ENCODE measurements at regions not wholly inside any gene's neighbourhood (a gene's known extent, or its start where the extent isn't known, plus 50 kb on each side); places are given as distances from the start of the nearest gene placed in this dataset.

- Mint-ChIP-seq H3K4me1 (ENCODE audit: low read depth in 2 of 2) (no peaks in the 10 kb centered on the region), H3K27ac (no peak overlapping the region)
- ATAC-seq (replicated peaks), result no peak
These were observed 94.7 kb downstream of the ENGASE start for GRCh38 chr17:79169366-79169765.

GRCh38 chr17:79168486-79169055 is 93.9 kb downstream of the ENGASE start:
- no peaks in the 10 kb centered on the region for H3K36me3 Mint-ChIP-seq (ENCODE audit: insufficient read depth)
- no peak overlapping the region for H3K4me3 Mint-ChIP-seq
- H3K4me1 Mint-ChIP-seq (ENCODE audit: low read depth in 2 of 2), result no peaks in the 10 kb centered on the region
- peaks cover 12 to 56% of the 10 kb centered on the region in 2 donors for H3K27me3 Mint-ChIP-seq
- ATAC-seq (replicated peaks), result no peak
- no peak for DNase-seq
- no peaks in the 10 kb centered on the region for H3K9me3 Mint-ChIP-seq
- H3K27ac Mint-ChIP-seq, result no peak overlapping the region

More at GRCh38 chr17:79169366-79169765, 94.7 kb downstream of the ENGASE start:
- H3K9me3 Mint-ChIP-seq, result no peaks in the 10 kb centered on the region
- no peaks in the 10 kb centered on the region for H3K36me3 Mint-ChIP-seq (ENCODE audit: insufficient read depth)
- peaks cover 7 to 48% of the 10 kb centered on the region in 2 donors for H3K27me3 Mint-ChIP-seq
- H3K4me3 Mint-ChIP-seq, result no peak overlapping the region
- DNase-seq, result no peak

GRCh38 chr17:79167486-79167885 is 92.9 kb downstream of the ENGASE start:
- peaks cover 12 to 56% of the 10 kb centered on the region in 2 donors for H3K27me3 Mint-ChIP-seq
- DNase-seq (no peak), ATAC-seq (replicated peaks) (no peak)
- H3K36me3 Mint-ChIP-seq (ENCODE audit: insufficient read depth), result no peaks in the 10 kb centered on the region
- H3K4me1 Mint-ChIP-seq (ENCODE audit: low read depth in 2 of 2), result no peaks in the 10 kb centered on the region
- no peaks in the 10 kb centered on the region for H3K9me3 Mint-ChIP-seq
- H3K4me3 Mint-ChIP-seq, result no peak overlapping the region
- no peak overlapping the region for H3K27ac Mint-ChIP-seq

GRCh38 chr17:79165756-79166473 is 91.3 kb downstream of the ENGASE start:
- no peak overlapping the region for H3K27ac Mint-ChIP-seq
- peaks cover 5 to 6% of the 10 kb centered on the region in 2 donors for H3K4me1 Mint-ChIP-seq (ENCODE audit: low read depth in 2 of 2)
- no peak for ATAC-seq (replicated peaks)
- no peak overlapping the region for H3K4me3 Mint-ChIP-seq
- H3K36me3 Mint-ChIP-seq (ENCODE audit: insufficient read depth), result no peaks in the 10 kb centered on the region
- H3K9me3 Mint-ChIP-seq, result no peaks in the 10 kb centered on the region
- DNase-seq, result no peak
- H3K27me3 Mint-ChIP-seq, result peaks cover 12 to 54% of the 10 kb centered on the region in 2 donors

GRCh38 chr17:79164913-79165695 is 90.5 kb downstream of the ENGASE start:
- DNase-seq, result no peak
- ATAC-seq (replicated peaks), result no peak
- H3K36me3 Mint-ChIP-seq (ENCODE audit: insufficient read depth), result no peaks in the 10 kb centered on the region
- peaks cover 12 to 48% of the 10 kb centered on the region in 2 donors for H3K27me3 Mint-ChIP-seq
- no peak overlapping the region for H3K27ac Mint-ChIP-seq
- peaks cover 5 to 7% of the 10 kb centered on the region in 2 donors for H3K4me1 Mint-ChIP-seq (ENCODE audit: low read depth in 2 of 2)
- H3K9me3 Mint-ChIP-seq, result no peaks in the 10 kb centered on the region
- no peak overlapping the region for H3K4me3 Mint-ChIP-seq

- peaks cover 5 to 44% of the 10 kb centered on the region in 2 donors for H3K27me3 Mint-ChIP-seq
- H3K36me3 Mint-ChIP-seq (ENCODE audit: insufficient read depth), result no peaks in the 10 kb centered on the region
- no peak overlapping the region for H3K27ac Mint-ChIP-seq
- no peaks in the 10 kb centered on the region for H3K9me3 Mint-ChIP-seq
- no peak overlapping the region for H3K4me3 Mint-ChIP-seq
- ATAC-seq (replicated peaks) (no peak), DNase-seq (no peak)
- peaks cover 5 to 7% of the 10 kb centered on the region in 2 donors for H3K4me1 Mint-ChIP-seq (ENCODE audit: low read depth in 2 of 2)
These were observed 89.8 kb downstream of the ENGASE start for GRCh38 chr17:79164408-79164807.

- no peak overlapping the region for H3K4me3 Mint-ChIP-seq
- no peak overlapping the region for H3K27ac Mint-ChIP-seq
- DNase-seq, result no peak
- peaks cover 5 to 43% of the 10 kb centered on the region in 2 donors for H3K27me3 Mint-ChIP-seq
- no peaks in the 10 kb centered on the region for H3K9me3 Mint-ChIP-seq
- H3K4me1 Mint-ChIP-seq (ENCODE audit: low read depth in 2 of 2), result peaks cover 5 to 7% of the 10 kb centered on the region in 2 donors
- ATAC-seq (replicated peaks), result no peak
- no peaks in the 10 kb centered on the region for H3K36me3 Mint-ChIP-seq (ENCODE audit: insufficient read depth)
These were observed 88.4 kb downstream of the ENGASE start for GRCh38 chr17:79163071-79163470.

- Mint-ChIP-seq H3K27ac (no peak overlapping the region), H3K4me3 (no peak overlapping the region), H3K36me3 (ENCODE audit: insufficient read depth) (no peaks in the 10 kb centered on the region), H3K9me3 (no peaks in the 10 kb centered on the region), H3K4me1 (ENCODE audit: low read depth in 2 of 2) (peaks cover 5 to 7% of the 10 kb centered on the region in 2 donors), H3K27me3 (peaks cover 5 to 43% of the 10 kb centered on the region in 2 donors)
- no peak for DNase-seq
- ATAC-seq (replicated peaks), result no peak
These were observed 87.7 kb downstream of the ENGASE start for GRCh38 chr17:79162012-79162963.

GRCh38 chr17:79160980-79161636 is 86.5 kb downstream of the ENGASE start:
- peaks cover 3% of the 10 kb centered on the region for H3K36me3 Mint-ChIP-seq (ENCODE audit: insufficient read depth)
- no peak for ATAC-seq (replicated peaks)
- H3K27me3 Mint-ChIP-seq, result peaks cover 5 to 43% of the 10 kb centered on the region in 2 donors
- H3K27ac Mint-ChIP-seq, result peak overlapping the region in 1 of 2 donors; percentile 65
- no peaks in the 10 kb centered on the region for H3K9me3 Mint-ChIP-seq
- DNase-seq, result no peak
- H3K4me3 Mint-ChIP-seq, result no peak overlapping the region
- H3K4me1 Mint-ChIP-seq (ENCODE audit: low read depth in 2 of 2), result peaks cover 5 to 7% of the 10 kb centered on the region in 2 donors

GRCh38 chr17:79159926-79160325 is 85.3 kb downstream of the ENGASE start:
- Mint-ChIP-seq H3K27ac (no peak overlapping the region), H3K4me3 (no peak overlapping the region), H3K9me3 (no peaks in the 10 kb centered on the region), H3K27me3 (peaks cover 5 to 35% of the 10 kb centered on the region in 2 donors), H3K36me3 (ENCODE audit: insufficient read depth) (peaks cover 3% of the 10 kb centered on the region), H3K4me1 (ENCODE audit: low read depth in 2 of 2) (peaks cover 5 to 7% of the 10 kb centered on the region in 2 donors)
- DNase-seq (no peak), ATAC-seq (replicated peaks) (no peak)

- no peak for DNase-seq
- no peaks in the 10 kb centered on the region for H3K9me3 Mint-ChIP-seq
- no peak overlapping the region for H3K27ac Mint-ChIP-seq
- peaks cover 3% of the 10 kb centered on the region for H3K36me3 Mint-ChIP-seq (ENCODE audit: insufficient read depth)
- peaks cover 5 to 36% of the 10 kb centered on the region in 2 donors for H3K27me3 Mint-ChIP-seq
- peaks cover 5 to 7% of the 10 kb centered on the region in 2 donors for H3K4me1 Mint-ChIP-seq (ENCODE audit: low read depth in 2 of 2)
- no peak overlapping the region for H3K4me3 Mint-ChIP-seq
- no peak for ATAC-seq (replicated peaks)
These were observed 84.8 kb downstream of the ENGASE start for GRCh38 chr17:79159471-79159870.

- Mint-ChIP-seq H3K27me3 (peaks cover 0 to 51% of the 10 kb centered on the region in 2 donors), H3K4me1 (ENCODE audit: low read depth in 2 of 2) (peaks cover 5 to 7% of the 10 kb centered on the region in 2 donors), H3K27ac (no peak overlapping the region), H3K4me3 (no peak overlapping the region), H3K36me3 (ENCODE audit: insufficient read depth) (peaks cover 6% of the 10 kb centered on the region), H3K9me3 (no peaks in the 10 kb centered on the region)
- ATAC-seq (replicated peaks) (no peak), DNase-seq (no peak)
These were observed 82.0 kb downstream of the ENGASE start for GRCh38 chr17:79156463-79157095.
